ENCODE measurements at regions not wholly inside any gene's neighbourhood (a gene's known extent, or its start where the extent isn't known, plus 50 kb on each side); places are given as distances from the start of the nearest gene placed in this dataset.
A peak's percentile ranks its signal among the peaks of the same experiment; 100 is the strongest.

GRCh38 chr2:207473049-207473930 is 56.5 kb upstream of the CREB1 start:
- H3K4me2 ChIP-seq (ENCODE audit: low read depth, low read length, poor library complexity, severe bottlenecking), result no peak overlapping the region
- H3K4me3 ChIP-seq (ENCODE audit: low read length), result no peak overlapping the region
- no peaks in the 10 kb centered on the region for H3K9me2 ChIP-seq (replicated peaks; ENCODE audit: insufficient read depth, low read length)
- no peaks in the 10 kb centered on the region for H3K9me3 ChIP-seq (ENCODE audit: low read length)
- H3K9ac ChIP-seq (ENCODE audit: low read length), result no peak overlapping the region
- H3K4me1 ChIP-seq (ENCODE audit: low read length), result peaks cover 3% of the 10 kb centered on the region; the same call in 1 of the 2 replicates
- no peaks in the 10 kb centered on the region for H3K36me3 ChIP-seq (ENCODE audit: insufficient read depth, low read length)
- no peaks in the 10 kb centered on the region for H4K20me1 ChIP-seq (ENCODE audit: insufficient read depth, low read depth, low read length)
- H3K27me3 ChIP-seq (ENCODE audit: low read length), result no peaks in the 10 kb centered on the region
- peak; percentile 81 for DNase-seq
- no peak overlapping the region for H3K27ac ChIP-seq (ENCODE audit: low read length)
- no peak overlapping the region for H2AFZ ChIP-seq (ENCODE audit: low read length)
- H3K79me2 ChIP-seq (ENCODE audit: low read length), result no peaks in the 10 kb centered on the region

GRCh38 chr2:207473931-207474235 is 55.9 kb upstream of the CREB1 start:
- Histone ChIP-seq H3K79me2 (ENCODE audit: low read length) (no peaks in the 10 kb centered on the region), H3K27ac (ENCODE audit: low read length) (no peak overlapping the region), H3K36me3 (ENCODE audit: insufficient read depth, low read length) (no peaks in the 10 kb centered on the region), H3K27me3 (ENCODE audit: low read length) (no peaks in the 10 kb centered on the region), H3K4me3 (ENCODE audit: low read length) (no peak overlapping the region), H3K4me1 (ENCODE audit: low read length) (peaks cover 3% of the 10 kb centered on the region; the same call in 1 of the 2 replicates), H3K4me2 (ENCODE audit: low read depth, low read length, poor library complexity, severe bottlenecking) (no peak overlapping the region), H3K9me3 (ENCODE audit: low read length) (no peaks in the 10 kb centered on the region), H3K9me2 (replicated peaks; ENCODE audit: insufficient read depth, low read length) (no peaks in the 10 kb centered on the region), H3K9ac (ENCODE audit: low read length) (no peak overlapping the region), H2AFZ (ENCODE audit: low read length) (no peak overlapping the region), H4K20me1 (ENCODE audit: insufficient read depth, low read depth, low read length) (no peaks in the 10 kb centered on the region)
- no peak for DNase-seq

- H3K9me3 ChIP-seq (ENCODE audit: low read length), result no peaks in the 10 kb centered on the region
- H3K4me1 ChIP-seq (ENCODE audit: low read length), result peaks cover 3% of the 10 kb centered on the region; the same call in 1 of the 2 replicates
- peak overlapping the region; percentile 42 for H3K4me2 ChIP-seq (ENCODE audit: low read depth, low read length, poor library complexity, severe bottlenecking)
- no peak overlapping the region for H3K27ac ChIP-seq (ENCODE audit: low read length)
- no peaks in the 10 kb centered on the region for H4K20me1 ChIP-seq (ENCODE audit: insufficient read depth, low read depth, low read length)
- no peaks in the 10 kb centered on the region for H3K27me3 ChIP-seq (ENCODE audit: low read length)
- no peak overlapping the region for H2AFZ ChIP-seq (ENCODE audit: low read length)
- no peaks in the 10 kb centered on the region for H3K9me2 ChIP-seq (replicated peaks; ENCODE audit: insufficient read depth, low read length)
- no peaks in the 10 kb centered on the region for H3K36me3 ChIP-seq (ENCODE audit: insufficient read depth, low read length)
- no peak overlapping the region for H3K4me3 ChIP-seq (ENCODE audit: low read length)
- no peaks in the 10 kb centered on the region for H3K79me2 ChIP-seq (ENCODE audit: low read length)
- H3K9ac ChIP-seq (ENCODE audit: low read length), result no peak overlapping the region
- DNase-seq, result peak; percentile 83
Measured at GRCh38 chr2:207474863-207475485, 54.8 kb upstream of the CREB1 start.

- no peak overlapping the region for H2AFZ ChIP-seq (ENCODE audit: low read length)
- H3K9me3 ChIP-seq (ENCODE audit: low read length), result no peaks in the 10 kb centered on the region
- no peaks in the 10 kb centered on the region for H4K20me1 ChIP-seq (ENCODE audit: insufficient read depth, low read depth, low read length)
- no peaks in the 10 kb centered on the region for H3K9me2 ChIP-seq (replicated peaks; ENCODE audit: insufficient read depth, low read length)
- H3K36me3 ChIP-seq (ENCODE audit: insufficient read depth, low read length), result no peaks in the 10 kb centered on the region
- no peak for DNase-seq
- no peak overlapping the region for H3K4me2 ChIP-seq (ENCODE audit: low read depth, low read length, poor library complexity, severe bottlenecking)
- H3K9ac ChIP-seq (ENCODE audit: low read length), result no peak overlapping the region
- H3K27ac ChIP-seq (ENCODE audit: low read length), result no peak overlapping the region
- no peaks in the 10 kb centered on the region for H3K79me2 ChIP-seq (ENCODE audit: low read length)
- no peak overlapping the region for H3K4me3 ChIP-seq (ENCODE audit: low read length)
- H3K27me3 ChIP-seq (ENCODE audit: low read length), result no peaks in the 10 kb centered on the region
- peaks cover 3% of the 10 kb centered on the region; the same call in 1 of the 2 replicates for H3K4me1 ChIP-seq (ENCODE audit: low read length)
Measured at GRCh38 chr2:207475546-207475945, 54.2 kb upstream of the CREB1 start.

GRCh38 chr2:207477896-207478295 is 51.9 kb upstream of the CREB1 start:
- H3K4me3 ChIP-seq (ENCODE audit: low read length), result no peak overlapping the region
- H3K36me3 ChIP-seq (ENCODE audit: insufficient read depth, low read length), result no peaks in the 10 kb centered on the region
- H3K9ac ChIP-seq (ENCODE audit: low read length), result no peak overlapping the region
- peaks cover 3% of the 10 kb centered on the region; the same call in 1 of the 2 replicates for H3K4me1 ChIP-seq (ENCODE audit: low read length)
- H3K4me2 ChIP-seq (ENCODE audit: low read depth, low read length, poor library complexity, severe bottlenecking), result no peak overlapping the region
- H3K9me3 ChIP-seq (ENCODE audit: low read length), result no peaks in the 10 kb centered on the region
- no peak for DNase-seq
- H2AFZ ChIP-seq (ENCODE audit: low read length), result no peak overlapping the region
- H3K79me2 ChIP-seq (ENCODE audit: low read length), result no peaks in the 10 kb centered on the region
- H3K27ac ChIP-seq (ENCODE audit: low read length), result no peak overlapping the region
- no peaks in the 10 kb centered on the region for H4K20me1 ChIP-seq (ENCODE audit: insufficient read depth, low read depth, low read length)
- no peaks in the 10 kb centered on the region for H3K27me3 ChIP-seq (ENCODE audit: low read length)
- no peaks in the 10 kb centered on the region for H3K9me2 ChIP-seq (replicated peaks; ENCODE audit: insufficient read depth, low read length)

GRCh38 chr2:207478572-207478971 is 51.2 kb upstream of the CREB1 start:
- Histone ChIP-seq H3K4me1 (ENCODE audit: low read length) (peaks cover 3% of the 10 kb centered on the region; the same call in 1 of the 2 replicates), H3K4me3 (ENCODE audit: low read length) (no peak overlapping the region), H3K4me2 (ENCODE audit: low read depth, low read length, poor library complexity, severe bottlenecking) (no peak overlapping the region), H3K9me3 (ENCODE audit: low read length) (no peaks in the 10 kb centered on the region), H2AFZ (ENCODE audit: low read length) (no peak overlapping the region), H3K27me3 (ENCODE audit: low read length) (no peaks in the 10 kb centered on the region), H3K79me2 (ENCODE audit: low read length) (no peaks in the 10 kb centered on the region), H3K9ac (ENCODE audit: low read length) (no peak overlapping the region), H3K27ac (ENCODE audit: low read length) (no peak overlapping the region), H3K9me2 (replicated peaks; ENCODE audit: insufficient read depth, low read length) (no peaks in the 10 kb centered on the region), H3K36me3 (ENCODE audit: insufficient read depth, low read length) (no peaks in the 10 kb centered on the region), H4K20me1 (ENCODE audit: insufficient read depth, low read depth, low read length) (no peaks in the 10 kb centered on the region)
- no peak for DNase-seq

GRCh38 chr2:207479198-207479785 is 50.5 kb upstream of the CREB1 start:
- Histone ChIP-seq H3K36me3 (ENCODE audit: insufficient read depth, low read length) (no peaks in the 10 kb centered on the region), H3K27ac (ENCODE audit: low read length) (no peak overlapping the region), H3K9me2 (replicated peaks; ENCODE audit: insufficient read depth, low read length) (no peaks in the 10 kb centered on the region), H3K79me2 (ENCODE audit: low read length) (no peaks in the 10 kb centered on the region), H3K4me2 (ENCODE audit: low read depth, low read length, poor library complexity, severe bottlenecking) (no peak overlapping the region), H3K4me1 (ENCODE audit: low read length) (peaks cover 3% of the 10 kb centered on the region; the same call in 1 of the 2 replicates), H3K9ac (ENCODE audit: low read length) (no peak overlapping the region), H2AFZ (ENCODE audit: low read length) (no peak overlapping the region), H3K4me3 (ENCODE audit: low read length) (no peak overlapping the region), H3K27me3 (ENCODE audit: low read length) (no peaks in the 10 kb centered on the region), H3K9me3 (ENCODE audit: low read length) (no peaks in the 10 kb centered on the region), H4K20me1 (ENCODE audit: insufficient read depth, low read depth, low read length) (no peaks in the 10 kb centered on the region)
- DNase-seq, result no peak
